ENCODE measurements at regions not wholly inside any gene's neighbourhood (a gene's known extent, or its start where the extent isn't known, plus 50 kb on each side); places are given as distances from the start of the nearest gene placed in this dataset.
"Not testable (repeated sequence)": the region's sequence is repeated elsewhere in the genome, so short reads cannot be mapped to it uniquely, and the experiment has no call there.

DNA sequence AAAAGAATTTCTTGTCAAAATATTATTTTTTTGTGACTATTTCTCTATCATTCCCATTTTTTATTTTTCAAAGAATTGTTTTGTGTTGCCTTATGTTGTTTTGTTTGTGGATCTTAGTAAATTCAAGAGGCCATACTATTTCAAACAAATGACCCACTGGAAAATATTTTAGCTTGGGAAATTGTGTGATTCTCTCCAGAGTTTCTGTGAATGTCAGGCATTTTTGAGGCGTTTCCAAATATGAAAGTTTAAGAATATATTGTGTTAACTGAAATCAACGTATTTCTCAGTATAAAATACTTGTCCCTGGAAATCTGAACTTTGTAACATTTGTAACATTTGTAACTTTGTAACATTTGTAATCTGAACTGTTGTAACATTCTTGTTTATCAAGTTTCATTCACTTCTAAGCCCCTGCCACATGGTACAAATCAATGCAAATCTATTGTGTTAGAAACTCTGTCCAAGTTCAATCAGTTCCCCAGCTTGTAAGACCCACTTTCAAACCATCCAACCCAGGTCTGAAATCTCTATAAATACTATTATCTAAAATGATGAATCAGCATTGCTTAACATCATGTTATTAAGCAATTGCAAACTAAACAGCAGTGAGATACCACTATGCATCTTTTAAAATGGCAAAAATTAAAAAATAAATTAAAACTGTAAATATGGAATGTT lies 465.4 kb upstream of the GRID2 start:
- no peak for DNase-seq

DNA sequence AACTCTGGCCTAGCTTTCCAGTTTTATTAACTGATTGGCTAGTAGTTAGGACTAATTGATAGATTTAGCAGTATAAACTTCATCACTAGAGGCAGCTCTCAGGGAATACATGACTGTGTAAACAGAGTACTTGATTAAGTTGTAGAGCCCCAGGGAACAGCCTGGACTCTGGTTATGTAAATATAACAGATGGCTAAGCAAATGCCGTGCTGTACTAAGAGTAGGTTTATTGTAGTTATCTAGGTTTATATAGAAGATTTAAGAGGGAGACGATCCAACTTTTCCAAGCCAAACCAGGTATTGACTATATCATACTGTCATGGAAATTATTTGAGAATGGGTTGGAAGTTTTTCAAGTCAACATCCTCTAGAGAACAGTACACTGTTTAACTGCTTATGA lies 463.4 kb upstream of the GRID2 start:
- DNase-seq: no peak

- DNase-seq: no peak
Measured at GRCh38 chr4:91846233-91846632, 457.5 kb upstream of the GRID2 start.

- DNase-seq: no peak
Measured at GRCh38 chr4:91851456-91851855, 452.3 kb upstream of the GRID2 start.

- DNase-seq: no peak
Measured at GRCh38 chr4:91887926-91888325, 415.8 kb upstream of the GRID2 start.

- DNase-seq: not testable (repeated sequence)
Measured at GRCh38 chr4:91891217-91891616, 412.5 kb upstream of the GRID2 start.

- no peak for DNase-seq
Measured at GRCh38 chr4:91894006-91894405, 409.8 kb upstream of the GRID2 start.

GRCh38 chr4:91904556-91904955 lies 399.2 kb upstream of the GRID2 start:
- no peak for DNase-seq

- DNase-seq: no peak
Measured at GRCh38 chr4:91909963-91910362, 393.8 kb upstream of the GRID2 start.

GRCh38 chr4:91914176-91914804 lies 389.5 kb upstream of the GRID2 start:
- DNase-seq: no peak

- no peak for DNase-seq
Measured at GRCh38 chr4:91916219-91916618, 387.5 kb upstream of the GRID2 start.

- DNase-seq: no peak
Measured at GRCh38 chr4:91924625-91925024, 379.1 kb upstream of the GRID2 start.

- DNase-seq: no peak
Measured at GRCh38 chr4:91935217-91935616, 368.5 kb upstream of the GRID2 start.

- peak; percentile 0 for DNase-seq
Measured at GRCh38 chr4:91936311-91936710, 367.5 kb upstream of the GRID2 start.

DNA sequence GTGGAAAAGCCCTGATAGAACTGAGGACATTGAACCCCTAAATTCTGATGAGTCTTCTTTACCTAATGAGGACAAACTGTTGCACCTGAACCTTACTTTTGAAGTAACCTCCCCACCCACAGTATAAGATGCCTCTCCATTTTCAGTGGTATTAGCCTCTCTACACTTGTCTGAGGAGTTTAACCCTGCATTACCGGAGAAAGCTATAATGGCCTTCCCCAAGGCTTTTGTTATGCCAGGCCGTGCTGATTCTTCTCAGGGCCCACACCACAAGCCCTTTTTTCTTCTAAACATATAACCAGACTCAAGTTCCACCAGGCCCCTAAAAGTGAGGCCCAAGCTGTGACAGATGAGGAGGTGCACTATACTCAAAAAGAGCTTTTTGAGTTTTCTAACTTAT lies 345.8 kb upstream of the GRID2 start:
- DNase-seq: no peak

- no peak for DNase-seq
Measured at GRCh38 chr4:91958596-91958995, 345.2 kb upstream of the GRID2 start.

- DNase-seq: no peak
Measured at GRCh38 chr4:91961504-91961903, 342.3 kb upstream of the GRID2 start.

- no peak for DNase-seq
Measured at GRCh38 chr4:91963486-91963885, 340.3 kb upstream of the GRID2 start.

DNA sequence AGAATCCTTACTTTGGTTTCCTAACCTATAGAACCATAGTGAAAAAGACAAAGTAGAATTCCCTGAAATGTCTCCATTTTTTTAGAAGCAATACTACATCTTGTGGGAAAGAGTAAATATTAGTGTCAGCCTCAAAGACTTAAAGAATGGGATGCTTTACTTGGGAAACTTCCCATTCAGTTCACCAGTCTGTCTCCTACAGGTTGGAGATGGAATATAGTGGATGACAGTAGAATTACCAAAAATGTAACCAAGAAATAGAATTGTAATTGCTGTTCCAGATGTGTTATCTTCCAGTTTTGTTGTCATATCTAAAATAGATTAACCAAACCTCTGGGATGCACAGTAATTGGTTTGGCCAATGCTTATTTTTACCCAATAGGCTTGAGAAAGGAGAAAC lies 338.6 kb upstream of the GRID2 start:
- DNase-seq: no peak

- DNase-seq: no peak
Measured at GRCh38 chr4:91973479-91974153, 330.1 kb upstream of the GRID2 start.

DNA sequence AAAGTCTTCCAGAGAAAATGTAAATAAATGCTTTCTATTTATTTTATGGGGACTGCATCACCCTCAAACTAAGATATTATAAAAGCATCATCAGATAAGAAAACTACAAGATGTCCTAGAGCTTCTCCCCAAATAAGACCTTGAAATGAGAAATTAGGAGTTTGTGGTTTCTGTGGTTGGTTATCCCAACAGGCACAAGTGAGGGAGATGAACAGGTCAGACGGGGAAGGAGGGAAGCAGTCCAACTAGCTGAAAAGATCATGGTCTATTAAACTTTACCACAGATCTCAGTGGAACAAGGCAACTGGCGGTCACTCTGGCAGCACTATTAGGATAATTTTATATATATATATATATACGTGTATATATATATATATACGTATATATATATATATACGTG lies 319.3 kb upstream of the GRID2 start:
- DNase-seq: no peak

DNA sequence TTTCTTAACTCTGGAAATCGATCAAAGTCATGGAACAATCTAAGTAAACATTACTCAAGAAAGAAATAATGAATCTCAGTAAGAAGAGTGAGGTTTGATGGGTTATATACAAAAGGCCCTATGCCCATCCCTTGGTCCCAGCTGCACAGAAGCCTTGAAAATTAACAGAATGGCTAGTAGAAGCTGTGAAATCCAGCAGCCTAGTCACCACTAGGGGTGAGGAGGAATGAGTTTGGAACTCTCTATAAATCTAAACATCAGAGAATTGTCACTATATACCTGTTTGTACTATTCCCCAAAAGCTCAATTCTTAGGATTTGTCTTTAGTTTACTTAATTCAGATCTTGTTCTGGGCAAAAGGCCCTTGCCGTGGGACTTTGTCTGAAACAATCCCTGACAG lies 313.9 kb upstream of the GRID2 start:
- DNase-seq: no peak

DNA sequence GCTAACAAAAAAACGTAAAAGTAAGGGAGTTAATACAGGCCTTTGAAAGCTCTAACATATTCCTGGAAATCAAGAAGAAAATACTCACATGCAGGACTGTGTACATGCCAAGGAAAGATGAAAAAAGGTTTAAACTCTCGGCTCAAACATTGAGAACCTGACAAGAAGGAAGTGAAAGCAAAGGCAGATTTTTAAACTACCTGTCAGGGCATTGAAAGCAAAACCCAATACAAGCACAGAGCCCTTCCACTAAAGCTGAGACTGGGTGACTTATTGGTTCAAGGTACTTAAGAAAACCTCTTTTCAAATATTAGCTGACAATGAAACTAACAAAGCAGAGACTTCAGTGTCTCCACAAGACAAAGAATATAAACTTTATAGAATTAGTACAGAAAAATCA lies 313.0 kb upstream of the GRID2 start:
- DNase-seq: no peak

DNA sequence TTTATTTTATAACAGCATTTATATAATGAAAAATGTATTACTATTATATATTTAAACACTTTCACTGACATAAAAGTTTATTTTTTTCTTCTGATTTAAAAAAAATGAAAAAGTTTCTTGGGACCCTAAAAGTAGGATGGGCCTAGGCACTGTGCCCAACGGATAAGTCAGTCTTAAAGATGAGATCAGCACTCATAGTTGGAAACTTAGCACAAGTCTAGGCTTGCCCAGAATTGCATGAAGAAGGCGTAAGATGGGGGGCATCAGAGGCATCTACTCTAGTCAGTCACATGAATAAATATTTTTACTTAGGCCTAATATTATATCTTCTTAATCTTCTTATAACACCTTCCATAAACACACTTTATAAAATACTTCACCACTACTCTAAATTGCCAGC lies 306.7 kb upstream of the GRID2 start:
- no peak for DNase-seq
